ENCODE measurements at regions not wholly inside any gene's neighbourhood (a gene's known extent, or its start where the extent isn't known, plus 50 kb on each side); places are given as distances from the start of the nearest gene placed in this dataset.

DNA sequence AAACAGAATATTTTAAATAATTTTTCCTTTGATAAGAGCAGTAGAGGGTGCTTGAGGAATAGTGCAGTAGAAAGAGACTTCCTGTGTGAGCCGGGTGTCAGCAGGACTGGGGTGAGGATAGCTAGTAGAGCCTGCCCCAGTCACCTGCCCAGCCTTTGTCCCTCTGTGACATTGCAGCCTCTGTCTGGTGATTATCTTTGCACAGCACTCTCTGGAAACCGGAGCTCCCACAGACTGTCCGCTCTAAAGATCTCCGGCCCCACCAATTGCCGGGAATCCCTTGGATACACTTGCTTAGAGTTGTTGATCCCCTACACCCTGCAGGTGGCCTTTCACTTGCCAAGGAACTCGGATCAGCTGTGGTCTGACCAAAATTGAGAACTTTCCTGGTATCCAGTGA lies 1081.3 kb upstream of the TMEFF2 start (continued):
- no peak for TF ChIP-seq RELA (IDR thresholded peaks at IDR 0.05; ENCODE audit: borderline replicate concordance, partially characterized antibody)
- no peak for TF ChIP-seq POLR2A (IDR thresholded peaks at IDR 0.05; ENCODE audit: low read depth, low read length)
- no peak for TF ChIP-seq IRF4 (IDR thresholded peaks at IDR 0.05; ENCODE audit: low read depth, low read length)
- no peak for TF ChIP-seq TCF7 (IDR thresholded peaks at IDR 0.05; ENCODE audit: borderline replicate concordance)
- TF ChIP-seq, protein P1, sequence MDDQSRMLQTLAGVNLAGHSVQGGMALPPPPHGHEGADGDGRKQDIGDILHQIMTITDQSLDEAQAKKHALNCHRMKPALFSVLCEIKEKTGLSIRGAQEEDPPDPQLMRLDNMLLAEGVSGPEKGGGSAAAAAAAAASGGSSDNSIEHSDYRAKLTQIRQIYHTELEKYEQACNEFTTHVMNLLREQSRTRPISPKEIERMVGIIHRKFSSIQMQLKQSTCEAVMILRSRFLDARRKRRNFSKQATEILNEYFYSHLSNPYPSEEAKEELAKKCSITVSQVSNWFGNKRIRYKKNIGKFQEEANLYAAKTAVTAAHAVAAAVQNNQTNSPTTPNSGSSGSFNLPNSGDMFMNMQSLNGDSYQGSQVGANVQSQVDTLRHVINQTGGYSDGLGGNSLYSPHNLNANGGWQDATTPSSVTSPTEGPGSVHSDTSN (IDR thresholded peaks at IDR 0.05; ENCODE audit: insufficient replicate concordance, low read depth, low read length): no peak

- Histone ChIP-seq H3K4me1 (ENCODE audit: control insufficient read depth, insufficient read depth, low read length) (no peaks in the 10 kb centered on the region), H3K27me3 (replicated peaks in 1 of 2; ENCODE audit: control insufficient read depth in 2 of 2, insufficient read depth in 2 of 2, low read length in 1 of 2) (no peaks in the 10 kb centered on the region)
- POLR2A ChIA-PET: no interaction called here
Observed at GRCh38 chr2:193272011-193272410, 1077.3 kb upstream of the TMEFF2 start.

GRCh38 chr2:193270816-193271215 lies 1076.1 kb upstream of the TMEFF2 start:
- Histone ChIP-seq H3K27me3 (replicated peaks in 1 of 2; ENCODE audit: control insufficient read depth in 2 of 2, insufficient read depth in 2 of 2, low read length in 1 of 2) (no peaks in the 10 kb centered on the region), H3K27ac (ENCODE audit: control insufficient read depth, insufficient read depth) (no peak overlapping the region), H4K20me1 (ENCODE audit: control insufficient read depth, insufficient read depth) (no peaks in the 10 kb centered on the region), H3K4me3 (no peak overlapping the region), H3K36me3 (ENCODE audit: control insufficient read depth in 2 of 2, insufficient read depth in 2 of 2, low read length in 1 of 2) (no peaks in the 10 kb centered on the region), H3K4me2 (ENCODE audit: control insufficient read depth, insufficient read depth) (no peak overlapping the region), H3K79me2 (ENCODE audit: control insufficient read depth, insufficient read depth, low read length) (no peaks in the 10 kb centered on the region), H3K9me3 (replicated peaks; ENCODE audit: control insufficient read depth, insufficient read depth, low read length) (no peaks in the 10 kb centered on the region), H3K4me1 (ENCODE audit: control insufficient read depth, insufficient read depth, low read length) (no peaks in the 10 kb centered on the region), H2AFZ (ENCODE audit: control insufficient read depth, low read depth, low read length) (no peak overlapping the region), H3K9ac (ENCODE audit: control insufficient read depth, insufficient read depth, low read length) (no peak overlapping the region)
- CTCF ChIA-PET: interaction anchor here (1.5 kb wide), 1 partner anchor 22 kb away, joined by 3 read pairs; no protein-coding TSS in a partner anchor
- in situ Hi-C loops (cut with MboI) (no loop called here), intact Hi-C loops (cut with micrococcal nuclease; ENCODE audit: unreplicated experiment) (no loop called here)
- POLR2A ChIA-PET: no interaction called here
- no peak for TF ChIP-seq RAD51 (IDR thresholded peaks at IDR 0.05)
- SMC1A ChIA-PET (ENCODE audit: uncharacterized antibody, unreplicated experiment): no interaction called here
- BruUV-seq (replicated peaks): no TSS peak
- no peak for DNase-seq (ENCODE audit: low read depth, low spot score)
- ATAC-seq: no peak
- FAIRE-seq: no peak
- RAD21 ChIA-PET (ENCODE audit: unreplicated experiment): no interaction called here

More at GRCh38 chr2:193272011-193272410, 1077.3 kb upstream of the TMEFF2 start:
- no peak for TF ChIP-seq EED (IDR thresholded peaks at IDR 0.05; ENCODE audit: low read depth)
- in situ Hi-C loops (cut with MboI) (no loop called here), intact Hi-C loops (cut with micrococcal nuclease; ENCODE audit: unreplicated experiment) (no loop called here)
- FAIRE-seq: no peak
- Histone ChIP-seq H3K27ac (ENCODE audit: control insufficient read depth, insufficient read depth) (no peak overlapping the region), H2AFZ (ENCODE audit: control insufficient read depth, low read depth, low read length) (no peak overlapping the region), H3K4me3 (no peak overlapping the region), H4K20me1 (ENCODE audit: control insufficient read depth, insufficient read depth) (no peaks in the 10 kb centered on the region), H3K4me2 (ENCODE audit: control insufficient read depth, insufficient read depth) (no peak overlapping the region), H3K79me2 (ENCODE audit: control insufficient read depth, insufficient read depth, low read length) (no peaks in the 10 kb centered on the region), H3K9me3 (replicated peaks; ENCODE audit: control insufficient read depth, insufficient read depth, low read length) (no peaks in the 10 kb centered on the region), H3K9ac (ENCODE audit: control insufficient read depth, insufficient read depth, low read length) (no peak overlapping the region), H3K36me3 (ENCODE audit: control insufficient read depth in 2 of 2, insufficient read depth in 2 of 2, low read length in 1 of 2) (no peaks in the 10 kb centered on the region)
- BruUV-seq (replicated peaks): no TSS peak
- CTCF ChIA-PET: interaction anchor here (1.5 kb wide), 1 partner anchor 21 kb away, joined by 3 read pairs; no protein-coding TSS in a partner anchor
- RAD21 ChIA-PET (ENCODE audit: unreplicated experiment): no interaction called here
- SMC1A ChIA-PET (ENCODE audit: uncharacterized antibody, unreplicated experiment): no interaction called here
- no peak for ATAC-seq
- DNase-seq (ENCODE audit: low read depth, low spot score): no peak
- 0% methylated on average over 1 of the region's 1 CpG for WGBS (ENCODE audit: insufficient coverage, insufficient replicate concordance, low lambda C conversion rate, missing lambda C conversion rate)

All from GM12878 (cell line).